ENCODE measurements at regions not wholly inside any gene's neighbourhood (a gene's known extent, or its start where the extent isn't known, plus 50 kb on each side); places are given as distances from the start of the nearest gene placed in this dataset.

DNA sequence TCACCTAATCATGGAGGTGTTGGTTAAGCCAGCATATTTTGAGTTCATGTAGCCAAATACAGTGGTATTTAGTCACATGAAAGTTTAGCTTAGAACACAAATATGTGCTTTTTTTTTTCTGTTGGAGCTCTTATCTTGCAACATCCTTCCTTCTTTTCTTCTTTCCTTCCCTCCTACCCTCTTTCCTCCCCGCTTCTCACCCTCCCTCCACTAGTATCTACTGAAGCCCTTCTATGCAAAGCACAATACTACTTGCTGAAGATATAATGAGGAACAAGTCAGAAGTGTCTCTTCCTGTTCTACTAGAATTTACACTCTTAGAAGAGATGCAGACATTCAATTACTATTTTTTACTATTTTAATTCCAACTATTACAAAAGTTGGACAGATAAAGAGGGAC, 105.0 kb upstream of the ITGA4 start:
- Mint-ChIP-seq H3K9me3 (ENCODE audit: low read depth) (peaks cover 3% of the 10 kb centered on the region), H3K4me1 (ENCODE audit: low read depth) (peaks cover 26% of the 10 kb centered on the region)

DNA sequence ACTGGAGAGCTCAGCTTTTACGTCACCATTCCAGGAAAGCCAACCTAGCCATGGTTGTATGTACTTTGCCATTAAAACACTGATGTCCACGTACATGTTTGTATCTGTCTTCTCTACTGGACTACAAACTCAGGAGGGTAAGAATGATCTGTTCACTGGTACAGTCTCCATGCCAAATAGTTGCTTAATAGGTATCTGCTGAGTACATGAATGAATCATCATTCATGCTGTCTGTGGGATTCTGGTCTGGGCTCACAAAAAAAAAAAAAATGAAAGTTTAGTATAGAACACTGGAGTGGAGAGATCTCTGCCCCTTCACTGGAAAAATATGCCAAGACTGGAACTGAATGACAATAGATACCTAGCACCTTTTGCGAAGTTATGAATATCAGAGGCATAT, 102.6 kb upstream of the ITGA4 start:
- peaks cover 26% of the 10 kb centered on the region for H3K4me1 Mint-ChIP-seq (ENCODE audit: low read depth)
- H3K27ac Mint-ChIP-seq (ENCODE audit: unreplicated experiment), result peak overlapping the region; percentile 79
- H3K9me3 Mint-ChIP-seq (ENCODE audit: low read depth), result peaks cover 3% of the 10 kb centered on the region

More for the DNA sequence above, 105.0 kb upstream of the ITGA4 start:
- Mint-ChIP-seq H3K27me3 (ENCODE audit: low read depth) (no peaks in the 10 kb centered on the region), H3K4me3 (ENCODE audit: unreplicated experiment) (no peak overlapping the region), H3K36me3 (ENCODE audit: low read depth) (no peaks in the 10 kb centered on the region), H3K27ac (ENCODE audit: unreplicated experiment) (no peak overlapping the region)
- TF ChIP-seq, protein P1, sequence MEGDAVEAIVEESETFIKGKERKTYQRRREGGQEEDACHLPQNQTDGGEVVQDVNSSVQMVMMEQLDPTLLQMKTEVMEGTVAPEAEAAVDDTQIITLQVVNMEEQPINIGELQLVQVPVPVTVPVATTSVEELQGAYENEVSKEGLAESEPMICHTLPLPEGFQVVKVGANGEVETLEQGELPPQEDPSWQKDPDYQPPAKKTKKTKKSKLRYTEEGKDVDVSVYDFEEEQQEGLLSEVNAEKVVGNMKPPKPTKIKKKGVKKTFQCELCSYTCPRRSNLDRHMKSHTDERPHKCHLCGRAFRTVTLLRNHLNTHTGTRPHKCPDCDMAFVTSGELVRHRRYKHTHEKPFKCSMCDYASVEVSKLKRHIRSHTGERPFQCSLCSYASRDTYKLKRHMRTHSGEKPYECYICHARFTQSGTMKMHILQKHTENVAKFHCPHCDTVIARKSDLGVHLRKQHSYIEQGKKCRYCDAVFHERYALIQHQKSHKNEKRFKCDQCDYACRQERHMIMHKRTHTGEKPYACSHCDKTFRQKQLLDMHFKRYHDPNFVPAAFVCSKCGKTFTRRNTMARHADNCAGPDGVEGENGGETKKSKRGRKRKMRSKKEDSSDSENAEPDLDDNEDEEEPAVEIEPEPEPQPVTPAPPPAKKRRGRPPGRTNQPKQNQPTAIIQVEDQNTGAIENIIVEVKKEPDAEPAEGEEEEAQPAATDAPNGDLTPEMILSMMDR (IDR thresholded peaks at IDR 0.05), result no peak
- DNase-seq (ENCODE audit: low spot score), result no peak

DNA sequence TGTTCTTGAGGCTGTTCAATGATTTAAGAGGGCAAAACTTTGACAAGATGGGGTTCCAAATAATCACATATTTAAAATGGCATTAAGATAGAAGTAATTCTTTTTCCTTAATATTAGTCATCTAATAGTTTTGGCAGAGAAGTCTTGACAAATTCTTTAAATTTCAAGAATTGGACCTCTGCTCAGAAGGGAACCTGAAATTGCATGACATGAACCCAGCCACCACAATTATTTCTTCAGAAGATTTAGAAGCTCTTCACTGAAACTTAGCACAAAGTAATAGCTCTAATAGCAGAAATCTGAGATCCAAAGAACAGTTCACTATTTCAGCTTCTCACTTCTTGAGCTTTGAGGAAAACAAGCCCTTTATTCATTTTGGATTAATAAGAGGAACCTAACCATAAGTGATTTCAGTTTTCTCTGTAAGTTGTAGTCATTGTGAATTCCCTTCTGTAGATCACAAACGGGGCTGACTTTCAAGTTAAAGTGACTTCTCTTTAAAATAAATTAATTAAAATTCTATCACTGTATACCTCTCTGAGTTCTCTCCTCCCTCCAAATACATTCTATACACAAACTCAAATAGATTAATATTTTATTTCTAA, 100.6 kb upstream of the ITGA4 start:
- H3K4me3 Mint-ChIP-seq (ENCODE audit: unreplicated experiment), result no peak overlapping the region
- no peak overlapping the region for H3K27ac Mint-ChIP-seq (ENCODE audit: unreplicated experiment)
- peaks cover 26% of the 10 kb centered on the region for H3K4me1 Mint-ChIP-seq (ENCODE audit: low read depth)
- H3K27me3 Mint-ChIP-seq (ENCODE audit: low read depth), result no peaks in the 10 kb centered on the region
- H3K36me3 Mint-ChIP-seq (ENCODE audit: low read depth), result no peaks in the 10 kb centered on the region
- peaks cover 3% of the 10 kb centered on the region for H3K9me3 Mint-ChIP-seq (ENCODE audit: low read depth)
- TF ChIP-seq, protein P1 (IDR thresholded peaks at IDR 0.05), result no peak
- no peak for DNase-seq (ENCODE audit: low spot score)

More for the DNA sequence above, 102.6 kb upstream of the ITGA4 start:
- Mint-ChIP-seq H3K27me3 (ENCODE audit: low read depth) (no peaks in the 10 kb centered on the region), H3K4me3 (ENCODE audit: unreplicated experiment) (no peak overlapping the region), H3K36me3 (ENCODE audit: low read depth) (no peaks in the 10 kb centered on the region)
- TF ChIP-seq, protein P1 (IDR thresholded peaks at IDR 0.05), result no peak
- DNase-seq (ENCODE audit: low spot score), result no peak

DNA sequence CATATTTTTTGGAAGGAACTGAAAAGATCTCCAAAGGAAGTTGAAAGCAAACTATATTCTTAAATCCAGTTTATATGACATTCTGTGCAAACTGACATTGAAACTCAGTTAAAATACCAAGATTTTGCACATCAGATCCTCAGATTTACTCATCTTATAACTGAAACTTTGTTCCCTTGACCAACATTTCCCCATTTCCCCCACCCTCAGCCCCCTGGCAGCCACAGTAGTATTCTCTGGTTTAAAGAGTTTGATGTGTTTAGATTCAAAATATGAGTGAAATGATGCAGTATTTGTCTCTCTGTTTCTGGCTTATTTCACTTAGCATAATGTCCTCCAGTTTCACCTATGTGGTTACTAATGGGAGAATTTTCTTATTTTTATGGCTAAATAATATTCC, 99.2 kb upstream of the ITGA4 start:
- Mint-ChIP-seq H3K27me3 (ENCODE audit: low read depth) (no peaks in the 10 kb centered on the region), H3K27ac (ENCODE audit: unreplicated experiment) (no peak overlapping the region), H3K9me3 (ENCODE audit: low read depth) (peaks cover 3% of the 10 kb centered on the region), H3K36me3 (ENCODE audit: low read depth) (no peaks in the 10 kb centered on the region), H3K4me3 (ENCODE audit: unreplicated experiment) (no peak overlapping the region), H3K4me1 (ENCODE audit: low read depth) (peaks cover 26% of the 10 kb centered on the region)
- TF ChIP-seq, protein P1 (IDR thresholded peaks at IDR 0.05), result no peak
- DNase-seq (ENCODE audit: low spot score), result no peak

DNA sequence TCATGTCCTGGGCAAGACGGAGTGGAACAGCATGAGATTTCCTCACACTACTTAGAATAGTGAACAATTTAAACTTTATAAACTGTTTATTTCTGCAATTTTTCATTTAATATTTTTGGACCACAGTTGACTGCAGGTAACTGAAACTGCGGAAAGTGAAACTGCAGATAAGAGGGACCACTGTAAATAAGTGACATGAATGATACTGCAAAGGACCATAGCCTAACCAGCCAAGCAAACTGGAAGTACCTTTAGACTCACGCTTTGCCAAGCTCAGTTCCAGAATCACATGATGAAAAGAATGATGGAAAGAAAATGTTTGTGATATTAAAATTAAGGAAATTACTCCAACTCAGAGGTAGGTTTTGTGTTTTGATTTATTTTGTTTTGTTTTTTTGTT, 94.6 kb upstream of the ITGA4 start:
- TF ChIP-seq, protein P1 (IDR thresholded peaks at IDR 0.05), result no peak

More for the DNA sequence above, 94.6 kb upstream of the ITGA4 start:
- H3K27ac Mint-ChIP-seq (ENCODE audit: unreplicated experiment), result no peak overlapping the region
- peaks cover 7% of the 10 kb centered on the region for H3K4me1 Mint-ChIP-seq (ENCODE audit: low read depth)
- H3K36me3 Mint-ChIP-seq (ENCODE audit: low read depth), result no peaks in the 10 kb centered on the region
- no peaks in the 10 kb centered on the region for H3K9me3 Mint-ChIP-seq (ENCODE audit: low read depth)
- no peak overlapping the region for H3K4me3 Mint-ChIP-seq (ENCODE audit: unreplicated experiment)
- no peak for DNase-seq (ENCODE audit: low spot score)
- no peaks in the 10 kb centered on the region for H3K27me3 Mint-ChIP-seq (ENCODE audit: low read depth)

Data from chondrocyte (in vitro differentiated cells).